Activated CD4-positive, alpha-beta T cell treated with anti-CD3 and anti-CD28 coated beads, Interleukin-2, Interleukin-6, amounts not matched to agents 100 ng/mL and 50 ng/mL, durations not matched to agents 16 hours and 8 hours (primary cell): ENCODE measurements at regions not wholly inside any gene's neighbourhood (a gene's known extent, or its start where the extent isn't known, plus 50 kb on each side); places are given as distances from the start of the nearest gene placed in this dataset.

Source experiments
- DNase-seq: peaks from one replicate; pipeline ENCODE4 v3.0.0-alpha.2; 2020

DNA sequence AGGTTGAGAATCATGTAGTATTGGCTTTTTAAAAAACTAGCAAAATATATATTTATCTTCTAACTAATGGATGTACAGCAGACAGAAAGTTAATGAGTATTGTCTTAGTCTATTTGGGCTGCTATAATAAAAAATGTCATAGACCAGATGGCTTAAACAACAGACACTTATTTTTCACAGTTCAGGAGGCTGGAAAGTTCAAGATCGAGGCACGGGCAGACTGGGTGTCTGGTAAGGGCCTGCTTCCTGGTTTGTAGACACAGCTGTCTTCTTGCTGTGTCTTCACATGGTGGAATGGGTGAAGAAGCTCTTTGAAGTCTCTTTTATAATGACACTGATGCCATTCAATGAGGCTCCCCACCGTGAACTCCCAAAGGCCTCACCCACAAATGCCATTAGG lies 70.1 kb upstream of the KRR1 start:
- no peak for DNase-seq

DNA sequence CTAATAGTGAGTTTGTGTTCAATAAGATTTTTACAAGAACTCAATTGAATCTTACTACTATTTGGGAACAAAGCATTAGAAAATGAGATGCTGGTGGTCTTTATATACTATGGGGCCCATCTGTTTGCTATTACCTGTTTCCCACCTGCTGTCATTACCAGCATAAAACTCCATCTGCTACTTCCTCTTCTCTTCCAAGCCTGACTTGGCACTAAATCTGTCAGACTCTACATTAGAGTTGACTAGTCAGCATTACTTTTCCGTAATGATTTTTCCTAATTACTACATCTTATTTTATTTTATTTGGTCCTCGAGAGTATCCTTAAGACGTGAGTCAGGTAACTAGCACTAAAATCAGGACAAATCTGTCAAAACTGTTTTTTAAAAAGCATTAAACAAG lies 68.1 kb upstream of the KRR1 start:
- DNase-seq = no peak

DNA sequence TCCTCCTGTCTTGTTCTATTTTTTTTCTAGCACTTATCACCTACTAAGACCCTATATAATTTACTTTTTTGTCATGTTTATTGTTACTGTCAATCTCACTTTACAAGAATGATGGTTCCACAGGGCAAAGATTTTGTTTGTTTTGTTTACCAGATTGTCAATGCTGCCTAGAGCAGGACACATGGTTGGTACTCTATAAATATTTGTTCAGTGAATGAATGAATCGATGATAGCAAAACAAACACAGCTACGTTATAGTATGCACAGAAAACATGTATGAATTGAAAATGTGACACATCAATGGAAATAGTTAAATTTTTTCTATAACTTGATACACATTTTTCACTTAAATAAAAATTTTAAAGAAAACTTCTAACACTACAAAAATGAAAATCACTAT lies 67.1 kb upstream of the KRR1 start:
- DNase-seq = no peak

DNA sequence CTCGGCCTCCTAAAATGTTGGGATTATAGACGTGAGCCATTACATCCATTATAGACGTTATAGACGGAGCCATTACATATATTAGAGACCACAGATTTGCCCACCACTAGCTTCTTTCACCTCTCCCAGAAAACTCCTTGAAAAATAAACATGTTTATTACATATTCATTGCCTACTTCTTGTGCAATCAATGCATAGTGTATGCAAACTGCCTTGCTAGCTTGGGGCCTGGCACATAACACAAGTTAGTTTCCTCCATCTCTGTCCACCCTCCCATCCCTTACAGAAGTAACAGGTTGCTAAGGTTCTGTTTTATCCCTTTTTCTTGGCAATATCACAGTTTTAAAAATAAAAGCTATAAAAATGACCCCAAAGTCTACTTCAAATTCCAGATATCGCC lies 66.4 kb upstream of the KRR1 start:
- DNase-seq = no peak

DNA sequence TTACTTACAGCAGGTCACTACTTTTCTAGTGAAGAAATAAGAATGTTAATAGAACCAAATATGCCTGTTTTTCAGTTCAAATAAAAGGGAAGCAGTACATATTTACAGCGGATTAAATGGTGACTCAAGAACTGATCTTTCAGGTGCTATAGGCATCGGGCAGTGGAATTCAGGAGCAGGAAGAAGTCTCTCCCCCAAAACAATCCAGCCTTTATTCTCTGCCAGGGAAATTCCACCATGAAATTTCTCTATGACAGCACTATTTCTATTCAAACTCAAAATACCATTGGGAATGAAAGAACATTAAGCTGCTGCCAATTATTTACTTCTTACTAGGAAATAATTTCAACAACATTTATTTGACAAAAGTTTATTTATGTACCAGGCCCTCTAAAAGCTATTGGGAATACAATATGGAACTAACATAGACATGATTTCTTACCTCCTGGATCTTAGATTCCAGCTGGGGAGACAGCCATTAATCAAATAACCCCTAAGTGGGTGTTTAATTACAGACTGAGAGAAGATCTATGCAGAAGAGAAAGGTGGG lies 60.3 kb upstream of the KRR1 start:
- no peak for DNase-seq

DNA sequence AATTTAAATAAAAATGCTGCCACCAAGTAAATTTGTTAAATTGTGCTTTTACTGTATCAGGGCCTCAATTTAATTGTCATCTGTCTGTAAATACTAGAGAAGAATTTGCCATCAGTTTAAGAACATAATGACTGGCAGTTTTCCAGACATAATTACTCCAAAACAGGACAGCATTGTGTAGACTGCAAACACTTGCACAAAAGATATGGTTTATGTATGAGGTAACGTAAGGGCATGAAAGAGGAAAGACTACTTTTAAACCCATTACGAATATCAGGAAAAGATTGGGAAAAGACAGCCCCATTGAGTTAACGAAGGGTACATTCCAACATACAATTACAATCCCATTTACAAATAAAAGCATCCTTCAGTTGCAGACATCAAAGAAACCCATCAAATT lies 59.8 kb upstream of the KRR1 start:
- DNase-seq = no peak

DNA sequence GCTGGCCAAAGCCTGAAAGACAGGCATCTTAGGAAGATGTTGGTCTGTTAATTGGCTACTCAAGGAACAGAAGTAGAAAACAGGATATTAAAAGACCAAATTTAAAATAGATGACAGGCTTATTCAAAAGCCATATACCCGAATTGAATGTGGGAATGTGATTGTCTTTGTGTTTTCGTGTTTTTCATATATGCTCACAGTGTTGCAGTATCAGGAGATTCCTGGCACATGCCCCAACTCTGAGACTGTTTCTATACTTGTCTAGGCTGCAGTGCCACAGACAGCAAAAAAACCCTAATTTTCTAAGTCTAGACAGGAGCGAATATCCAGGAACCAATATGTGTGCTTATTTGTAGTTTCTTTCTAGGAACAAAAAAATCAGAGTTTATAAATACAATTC lies 57.4 kb upstream of the KRR1 start:
- DNase-seq = no peak

DNA sequence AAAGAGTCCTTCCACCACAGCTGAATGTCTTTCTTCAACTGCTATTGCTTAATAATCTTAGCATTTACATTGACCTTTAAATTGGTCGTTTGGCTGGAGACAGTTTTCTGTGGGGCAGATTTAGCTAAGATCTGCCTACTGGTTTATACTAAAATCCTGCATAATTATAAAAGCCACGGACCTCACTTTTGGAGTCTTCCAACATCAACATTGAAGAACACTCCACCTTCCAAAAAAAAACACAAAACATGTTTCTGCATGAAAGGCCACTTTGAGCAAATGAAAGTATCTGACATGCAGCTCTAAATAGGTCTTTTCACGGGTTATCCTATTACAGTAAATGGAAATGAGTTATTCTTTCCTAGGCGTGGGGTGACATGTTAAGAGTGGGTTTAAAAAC lies 57.0 kb upstream of the KRR1 start:
- DNase-seq = no peak

DNA sequence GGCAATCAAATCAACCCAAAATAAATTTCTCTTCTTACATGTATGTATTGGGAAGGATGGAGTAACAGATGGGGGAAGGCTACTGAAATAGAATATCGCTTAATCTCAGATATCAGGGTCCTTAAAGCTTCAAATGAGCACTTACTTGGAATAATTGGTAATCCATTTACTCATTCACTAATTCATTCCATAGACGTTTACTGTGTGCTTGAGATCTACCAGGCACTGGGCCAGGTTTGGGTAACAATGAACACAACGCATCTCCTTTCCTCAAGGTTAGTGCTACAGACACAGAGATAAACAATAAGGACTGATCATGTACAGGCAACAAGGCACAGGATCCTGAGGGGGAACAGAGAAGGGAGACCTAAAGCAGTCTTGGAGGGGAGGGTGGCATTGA lies 54.4 kb upstream of the KRR1 start:
- no peak for DNase-seq

DNA sequence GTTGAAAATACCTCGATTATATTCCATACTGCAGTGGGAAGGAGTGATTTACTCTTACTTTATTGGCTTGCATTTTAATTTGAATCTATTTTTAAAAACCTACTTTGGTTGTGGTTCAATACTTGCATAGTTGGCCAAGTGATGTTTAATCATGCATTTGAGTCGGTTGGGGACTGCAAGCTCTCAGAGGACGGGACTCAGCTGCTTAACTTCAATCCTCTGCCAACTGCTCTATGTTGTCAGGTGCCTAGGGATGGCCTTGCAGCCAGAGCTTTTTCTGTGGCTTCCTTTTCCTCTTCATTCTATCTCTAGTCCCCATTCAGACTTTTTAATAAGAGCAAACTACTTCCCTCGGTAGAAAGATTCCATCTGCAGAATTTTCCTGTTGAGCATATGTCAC lies 53.4 kb upstream of the KRR1 start:
- DNase-seq = no peak

DNA sequence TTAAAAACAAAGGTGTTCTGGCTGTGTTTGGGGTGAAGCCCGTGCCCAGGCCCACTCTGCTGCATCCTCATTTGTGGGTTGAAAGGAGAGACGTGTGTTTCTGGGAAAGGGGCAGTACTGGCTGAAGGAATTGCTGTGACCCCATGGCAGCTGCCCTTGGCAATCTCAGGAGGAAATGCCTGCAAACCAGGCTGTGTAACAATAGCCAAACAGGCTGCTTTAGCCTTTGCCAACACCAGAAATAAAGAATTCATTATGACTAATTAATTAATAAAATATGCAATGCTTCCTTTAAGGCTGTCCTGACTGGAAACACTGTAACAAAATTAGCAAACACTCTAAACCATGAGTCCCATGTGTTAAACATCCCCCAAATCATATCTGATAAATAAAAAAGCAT lies 53.0 kb upstream of the KRR1 start:
- no peak for DNase-seq

DNA sequence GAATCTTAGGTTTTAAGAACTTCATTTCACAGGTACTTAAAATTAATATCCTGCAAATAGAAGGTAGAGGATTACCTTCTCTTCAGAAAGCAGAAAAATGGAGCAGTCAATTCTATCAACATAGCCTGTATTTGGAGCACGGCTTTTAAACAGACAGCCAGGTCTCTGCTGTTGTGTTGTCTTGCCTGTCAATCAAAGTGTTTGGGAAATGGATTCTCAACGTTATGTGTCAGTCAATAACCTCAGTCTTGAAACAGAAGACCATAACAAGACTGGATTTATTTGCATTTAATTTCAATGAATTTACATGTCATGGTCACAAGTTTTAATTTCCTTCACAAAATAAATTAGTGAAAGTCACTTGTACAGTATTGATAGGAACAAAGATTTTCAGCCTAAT lies 51.9 kb upstream of the KRR1 start:
- DNase-seq = no peak

DNA sequence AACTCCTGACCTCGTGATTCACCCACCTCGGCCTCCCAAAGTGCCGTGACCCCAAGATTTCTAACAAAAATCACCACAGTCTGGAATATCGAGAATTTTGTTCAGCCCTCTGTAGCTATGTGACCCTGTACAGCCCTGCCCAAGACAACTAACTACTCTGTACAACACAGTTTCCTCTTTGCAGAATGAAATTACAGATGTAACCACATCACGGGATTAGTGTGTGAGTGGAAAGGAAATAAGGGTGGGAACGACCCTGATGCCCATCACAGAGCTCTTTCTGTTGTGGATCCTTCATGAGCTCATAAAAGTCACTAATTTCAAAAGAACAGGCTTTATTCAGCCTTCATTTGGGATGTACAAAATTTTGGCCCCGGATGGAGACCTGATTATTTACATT lies 50.5 kb upstream of the KRR1 start:
- no peak for DNase-seq
